B cell (primary cell): ENCODE measurements at regions not wholly inside any gene's neighbourhood (a gene's known extent, or its start where the extent isn't known, plus 50 kb on each side); places are given as distances from the start of the nearest gene placed in this dataset.

Source experiments
- ATAC-seq: fragments of 200-7000 bp; cut with Tn5 transposase; one replicate; pipeline ENCODE4 v1.10.0; 2021; ENCODE audit warnings: low read depth, mild to moderate bottlenecking, moderate number of reproducible peaks, moderate library complexity
- CTCF ChIA-PET: fragments of 350-600 bp; sonication (Branson Sonifier 250); formaldehyde crosslinking; loops from one replicate; lab custom pipeline; 2021; ENCODE audit warnings: antibody characterized with exemption, inconsistent platforms; lab: Charles Lee
- POLR2A ChIA-PET: fragments of 350-600 bp; sonication (Branson Sonifier 250); formaldehyde crosslinking; loops from one replicate; lab custom pipeline; 2021; ENCODE audit warnings: antibody characterized with exemption; lab: Charles Lee
- DNase-seq: peaks from one replicate; pipeline ENCODE4 v3.0.0; 2013
- H2AFZ ChIP-seq: 2 replicates; pipeline ENCODE4 v1.6.1; 2012; ENCODE audit warnings: mild to moderate bottlenecking, low read depth, low read length; ENCODE audit not compliant: insufficient read depth, poor library complexity, severe bottlenecking
- H3K27ac ChIP-seq, 2 donors: 1 replicate in 1 of 2; 2 replicates in 1 of 2; pipeline ENCODE4 v1.5.1; 2012 to 2013; ENCODE audit warnings: low read length in 2 of 2, mild to moderate bottlenecking in 2 of 2, moderate library complexity in 1 of 2
- H3K27me3 ChIP-seq, 4 experiments: fragments of 200-600 bp in 1 of 4; sonication (generic) in 1 of 4; replicated peaks in 1 of 4; 1 replicate in 2 of 4; 2 replicates in 2 of 4; pipeline versions ENCODE4 v1.6.1 to v1.7.0; 2013 to 2016; ENCODE audit warnings: low read length in 3 of 4, mild to moderate bottlenecking in 2 of 4, mixed read lengths in 1 of 4, moderate library complexity in 1 of 4; ENCODE audit not compliant: insufficient read depth in 4 of 4, control insufficient read depth in 3 of 4; ENCODE audit errors: control extremely low read depth in 1 of 4
- H3K36me3 ChIP-seq, 2 experiments: replicated peaks in 1 of 2; 1 replicate in 1 of 2; 2 replicates in 1 of 2; pipeline versions ENCODE4 v1.6.1 to v1.7.1; 2013; ENCODE audit warnings: low read length in 1 of 2; ENCODE audit not compliant: insufficient read depth in 2 of 2, control insufficient read depth in 1 of 2; ENCODE audit errors: control extremely low read depth in 1 of 2, extremely low read depth in 1 of 2
- H3K4me1 ChIP-seq, 2 donors: fragments of 200-600 bp in 1 of 2; sonication (generic) in 1 of 2; 1 replicate in 1 of 2; 2 replicates in 1 of 2; pipeline versions ENCODE4 v1.5.1 to v1.6.1; 2013 to 2017; ENCODE audit warnings: low read length in 2 of 2; ENCODE audit not compliant: control insufficient read depth in 2 of 2, insufficient read depth in 2 of 2
- H3K4me2 ChIP-seq: replicated peaks from 2 replicates; pipeline ENCODE3; 2012; ENCODE audit warnings: mild to moderate bottlenecking, low read depth, low read length; ENCODE audit not compliant: poor library complexity, severe bottlenecking
- H3K4me3 ChIP-seq, 5 experiments: fragments of 200-600 bp in 1 of 5; sonication (generic) in 1 of 5; 1 replicate in 3 of 5; 2 replicates in 2 of 5; pipeline versions ENCODE4 v1.5.1 to v1.7.0; 2011 to 2016; ENCODE audit warnings: low read length in 4 of 5, mild to moderate bottlenecking in 4 of 5, low read depth in 2 of 5, control low read depth in 1 of 5, moderate library complexity in 1 of 5; ENCODE audit not compliant: insufficient read depth in 1 of 5; ENCODE audit errors: control extremely low read depth in 1 of 5, extremely low read depth in 1 of 5
- H3K79me2 ChIP-seq: fragments of 200-600 bp; sonication (generic); one replicate; pipeline ENCODE4 v1.6.0; 2016; ENCODE audit warnings: low read length; ENCODE audit not compliant: control insufficient read depth, insufficient read depth
- H3K9ac ChIP-seq: fragments of 200-600 bp; sonication (generic); 2 replicates; pipeline ENCODE4 v1.6.1; 2017; ENCODE audit warnings: mild to moderate bottlenecking, low read length, moderate library complexity
- H3K9me3 ChIP-seq, 3 donors: one replicate each; pipeline versions ENCODE4 v1.6.1 to v1.7.1; 2013; ENCODE audit warnings: low read length in 2 of 3; ENCODE audit not compliant: control insufficient read depth in 2 of 3, insufficient read depth in 1 of 3; ENCODE audit errors: control extremely low read depth in 1 of 3
- H4K20me1 ChIP-seq: 2 replicates; pipeline ENCODE4 v1.6.0; 2012; ENCODE audit warnings: mild to moderate bottlenecking, low read length; ENCODE audit not compliant: insufficient read depth, control insufficient read depth, poor library complexity, severe bottlenecking
- H3K27ac Mint-ChIP-seq: one replicate; pipeline ENCODE4 v1.8.0; 2021; ENCODE audit warnings: mixed read lengths
- H3K27me3 Mint-ChIP-seq: one replicate; pipeline ENCODE4 v1.8.0; 2021; ENCODE audit warnings: mixed read lengths
- H3K4me1 Mint-ChIP-seq: one replicate; pipeline ENCODE4 v1.8.0; 2021; ENCODE audit warnings: mixed read lengths
- H3K4me3 Mint-ChIP-seq: one replicate; pipeline ENCODE4 v1.8.0; 2021; ENCODE audit warnings: mixed read lengths
- H3K9me3 Mint-ChIP-seq: one replicate; pipeline ENCODE4 v1.8.0; 2022; ENCODE audit warnings: mixed read lengths; ENCODE audit not compliant: insufficient read depth
- EZH2 ChIP-seq: IDR thresholded peaks from 2 replicates; pipeline ENCODE4 v1.6.1; 2012; ENCODE audit warnings: borderline replicate concordance, low read depth, mild to moderate bottlenecking, moderate library complexity, low read length; ENCODE audit not compliant: insufficient read depth, poor library complexity, severe bottlenecking
- WGBS: methylation state at CpG from one replicate; pipeline ENCODE4 v1.1.5; 2013; ENCODE audit warnings: missing lambda C conversion rate; ENCODE audit not compliant: insufficient coverage; 5-methylcytosine and 5-hydroxymethylcytosine counted together
- intact Hi-C: fragments of 100-400 bp; cut with micrococcal nuclease; formaldehyde crosslinking; loops from one replicate; pipeline ENCODE4 v1.10.0; 2022
- TF ChIP-seq, protein P1 (sequence below): fragments of 200-600 bp; IDR thresholded peaks from one replicate; pipeline ENCODE4 v1.8.0; 2022; ENCODE audit warnings: antibody characterized with exemption, mild to moderate bottlenecking

DNA sequence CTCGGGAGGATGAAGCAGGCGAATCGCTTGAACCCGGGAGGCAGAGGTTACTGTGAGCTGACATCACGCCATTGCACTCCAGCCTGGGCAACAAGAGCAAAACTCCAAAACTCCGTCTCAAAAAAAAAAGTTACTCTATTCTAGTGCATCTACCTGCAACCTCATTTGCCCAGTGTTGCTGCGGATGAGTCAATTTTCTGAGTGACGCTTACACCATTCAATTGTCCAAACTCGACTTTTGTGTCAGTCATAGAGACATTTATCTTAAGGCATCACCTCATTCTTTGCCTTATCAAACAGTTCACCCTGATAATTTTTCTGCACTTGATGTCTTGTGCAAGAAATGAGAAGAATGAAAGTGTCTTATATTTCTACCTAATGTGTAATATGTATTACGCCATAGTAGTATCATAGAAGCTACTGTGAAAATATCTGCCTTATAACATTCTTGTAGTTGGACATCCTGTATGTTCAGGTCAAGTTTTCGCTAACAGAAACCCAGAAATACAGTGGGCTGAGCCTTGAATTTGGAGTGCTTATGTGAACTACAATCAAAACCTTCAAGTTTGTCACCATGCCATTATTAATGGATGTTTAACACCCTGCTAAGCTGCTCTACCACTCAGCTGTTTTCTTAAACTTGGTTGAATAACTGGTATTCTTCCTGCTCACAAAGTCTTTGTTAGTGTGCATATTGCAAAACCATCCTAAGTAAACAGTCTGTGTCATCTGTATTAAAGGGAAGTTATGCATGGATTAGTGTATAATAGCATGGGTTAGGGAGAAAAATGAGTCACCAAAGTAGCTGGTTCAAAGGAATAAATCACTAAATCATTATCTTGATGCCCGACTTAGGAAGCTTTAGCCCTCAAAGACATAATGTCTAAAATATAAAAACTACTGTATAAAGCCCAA lies 531.0 kb upstream of the NR2F2 start:
- H3K36me3 ChIP-seq, result no peaks in the 10 kb centered on the region
- H3K79me2 ChIP-seq, result no peaks in the 10 kb centered on the region
- WGBS, result 94% methylated on average over 8 of the region's 12 CpGs
- H3K4me1 Mint-ChIP-seq, result no peaks in the 10 kb centered on the region
- intact Hi-C loops, result no loop called here
- no peaks in the 10 kb centered on the region for H3K9me3 ChIP-seq
- H3K27ac ChIP-seq, result no peak overlapping the region
- TF ChIP-seq EZH2, result no peak
- TF ChIP-seq, protein P1, sequence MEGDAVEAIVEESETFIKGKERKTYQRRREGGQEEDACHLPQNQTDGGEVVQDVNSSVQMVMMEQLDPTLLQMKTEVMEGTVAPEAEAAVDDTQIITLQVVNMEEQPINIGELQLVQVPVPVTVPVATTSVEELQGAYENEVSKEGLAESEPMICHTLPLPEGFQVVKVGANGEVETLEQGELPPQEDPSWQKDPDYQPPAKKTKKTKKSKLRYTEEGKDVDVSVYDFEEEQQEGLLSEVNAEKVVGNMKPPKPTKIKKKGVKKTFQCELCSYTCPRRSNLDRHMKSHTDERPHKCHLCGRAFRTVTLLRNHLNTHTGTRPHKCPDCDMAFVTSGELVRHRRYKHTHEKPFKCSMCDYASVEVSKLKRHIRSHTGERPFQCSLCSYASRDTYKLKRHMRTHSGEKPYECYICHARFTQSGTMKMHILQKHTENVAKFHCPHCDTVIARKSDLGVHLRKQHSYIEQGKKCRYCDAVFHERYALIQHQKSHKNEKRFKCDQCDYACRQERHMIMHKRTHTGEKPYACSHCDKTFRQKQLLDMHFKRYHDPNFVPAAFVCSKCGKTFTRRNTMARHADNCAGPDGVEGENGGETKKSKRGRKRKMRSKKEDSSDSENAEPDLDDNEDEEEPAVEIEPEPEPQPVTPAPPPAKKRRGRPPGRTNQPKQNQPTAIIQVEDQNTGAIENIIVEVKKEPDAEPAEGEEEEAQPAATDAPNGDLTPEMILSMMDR, result no peak
- DNase-seq (no peak), ATAC-seq (no peak)
- ChIA-PET POLR2A (no interaction called here), CTCF (no interaction called here)
- H3K4me2 ChIP-seq, result no peak overlapping the region
- no peaks in the 10 kb centered on the region for H4K20me1 ChIP-seq
- H3K9ac ChIP-seq, result no peak overlapping the region
- H3K4me3 ChIP-seq, result no peak overlapping the region
- H2AFZ ChIP-seq, result no peak overlapping the region
- H3K27me3 ChIP-seq, result no peaks in the 10 kb centered on the region
- H3K9me3 Mint-ChIP-seq, result peaks cover 9% of the 10 kb centered on the region
- H3K4me3 Mint-ChIP-seq, result no peak overlapping the region
- no peaks in the 10 kb centered on the region for H3K27me3 Mint-ChIP-seq
- no peak overlapping the region for H3K27ac Mint-ChIP-seq
- H3K4me1 ChIP-seq, result no peaks in the 10 kb centered on the region

DNA sequence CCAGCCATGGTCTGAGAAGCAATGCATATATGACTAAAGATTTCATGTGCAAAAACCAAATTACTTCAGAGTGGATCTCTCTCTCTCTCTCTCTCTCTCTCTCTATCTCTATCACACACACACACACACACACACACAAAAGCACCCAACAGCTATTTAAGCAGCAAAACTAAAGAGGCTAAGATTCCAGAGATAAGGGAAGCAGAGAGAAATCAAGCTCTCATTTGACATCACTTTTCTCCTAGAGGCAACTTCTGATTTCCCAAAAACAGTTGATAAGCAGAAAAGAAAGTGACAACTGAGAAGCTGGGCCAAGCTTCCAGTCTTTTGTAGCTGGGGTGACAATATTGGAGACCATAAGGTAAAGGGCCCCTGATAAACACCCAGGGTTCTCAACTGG lies 526.0 kb upstream of the NR2F2 start:
- H3K79me2 ChIP-seq, result no peaks in the 10 kb centered on the region
- TF ChIP-seq, protein P1, result no peak
- TF ChIP-seq EZH2, result no peak
- Mint-ChIP-seq H3K27me3 (no peaks in the 10 kb centered on the region), H3K27ac (no peak overlapping the region), H3K4me1 (no peaks in the 10 kb centered on the region), H3K4me3 (no peak overlapping the region), H3K9me3 (peaks cover 3% of the 10 kb centered on the region)
- H4K20me1 ChIP-seq, result no peaks in the 10 kb centered on the region
- H2AFZ ChIP-seq, result no peak overlapping the region
- H3K27me3 ChIP-seq, result no peaks in the 10 kb centered on the region
- intact Hi-C loops, result no loop called here
- ChIA-PET POLR2A (no interaction called here), CTCF (no interaction called here)
- DNase-seq (no peak), ATAC-seq (no peak)
- no peak overlapping the region for H3K4me3 ChIP-seq
- H3K27ac ChIP-seq, result no peak overlapping the region
- H3K4me2 ChIP-seq, result no peak overlapping the region
- no peaks in the 10 kb centered on the region for H3K4me1 ChIP-seq
- no peaks in the 10 kb centered on the region for H3K36me3 ChIP-seq
- no peak overlapping the region for H3K9ac ChIP-seq
- H3K9me3 ChIP-seq, result no peaks in the 10 kb centered on the region
